HG03159 (cell line): ENCODE measurements at regions not wholly inside any gene's neighbourhood (a gene's known extent, or its start where the extent isn't known, plus 50 kb on each side); places are given as distances from the start of the nearest gene placed in this dataset.

Experiments used
- ATAC-seq: cut with Tn5 transposase; IDR thresholded peaks from one replicate; pipeline ENCODE4 v1.9.1; 2021; ENCODE audit warnings: mild to moderate bottlenecking, moderate library complexity; ENCODE audit not compliant: unreplicated experiment

- ATAC-seq = no peak
Observed at GRCh38 chr21:43364261-43364510, 62.7 kb downstream of the SIK1 start.

- ATAC-seq = no peak
Observed at GRCh38 chr21:43363506-43364260, 63.2 kb downstream of the SIK1 start.

- ATAC-seq = no peak
Observed at GRCh38 chr21:43362915-43363314, 64.0 kb downstream of the SIK1 start.

- ATAC-seq = no peak
Observed at GRCh38 chr21:43362321-43362791, 64.6 kb downstream of the SIK1 start.

- no peak for ATAC-seq
Observed at GRCh38 chr21:43361493-43362296, 65.2 kb downstream of the SIK1 start.

GRCh38 chr21:43361127-43361492 is 65.8 kb downstream of the SIK1 start:
- ATAC-seq = no peak

GRCh38 chr21:43360441-43361126 is 66.3 kb downstream of the SIK1 start:
- no peak for ATAC-seq

GRCh38 chr21:43358940-43359822 is 67.8 kb downstream of the SIK1 start:
- no peak for ATAC-seq

GRCh38 chr21:43357715-43358430 is 69.1 kb downstream of the SIK1 start:
- ATAC-seq = no peak

GRCh38 chr21:43355925-43356289 is 71.0 kb downstream of the SIK1 start:
- ATAC-seq = no peak

GRCh38 chr21:43355266-43355924 is 71.5 kb downstream of the SIK1 start:
- no peak for ATAC-seq

GRCh38 chr21:43354666-43355065 is 72.3 kb downstream of the SIK1 start:
- no peak for ATAC-seq

- no peak for ATAC-seq
Observed at GRCh38 chr21:43354026-43354420, 72.9 kb downstream of the SIK1 start.

GRCh38 chr21:43353282-43354025 is 73.5 kb downstream of the SIK1 start:
- ATAC-seq = no peak

- ATAC-seq = peak; percentile 68
Observed at GRCh38 chr21:43352568-43353281, 74.2 kb downstream of the SIK1 start.

GRCh38 chr21:43352154-43352537 is 74.8 kb downstream of the SIK1 start:
- no peak for ATAC-seq

GRCh38 chr21:43351501-43352153 is 75.3 kb downstream of the SIK1 start:
- ATAC-seq = no peak

- ATAC-seq = no peak
Observed at GRCh38 chr21:43349644-43350043, 77.3 kb downstream of the SIK1 start.
